ENCODE measurements at regions not wholly inside any gene's neighbourhood (a gene's known extent, or its start where the extent isn't known, plus 50 kb on each side); places are given as distances from the start of the nearest gene placed in this dataset.

DNA sequence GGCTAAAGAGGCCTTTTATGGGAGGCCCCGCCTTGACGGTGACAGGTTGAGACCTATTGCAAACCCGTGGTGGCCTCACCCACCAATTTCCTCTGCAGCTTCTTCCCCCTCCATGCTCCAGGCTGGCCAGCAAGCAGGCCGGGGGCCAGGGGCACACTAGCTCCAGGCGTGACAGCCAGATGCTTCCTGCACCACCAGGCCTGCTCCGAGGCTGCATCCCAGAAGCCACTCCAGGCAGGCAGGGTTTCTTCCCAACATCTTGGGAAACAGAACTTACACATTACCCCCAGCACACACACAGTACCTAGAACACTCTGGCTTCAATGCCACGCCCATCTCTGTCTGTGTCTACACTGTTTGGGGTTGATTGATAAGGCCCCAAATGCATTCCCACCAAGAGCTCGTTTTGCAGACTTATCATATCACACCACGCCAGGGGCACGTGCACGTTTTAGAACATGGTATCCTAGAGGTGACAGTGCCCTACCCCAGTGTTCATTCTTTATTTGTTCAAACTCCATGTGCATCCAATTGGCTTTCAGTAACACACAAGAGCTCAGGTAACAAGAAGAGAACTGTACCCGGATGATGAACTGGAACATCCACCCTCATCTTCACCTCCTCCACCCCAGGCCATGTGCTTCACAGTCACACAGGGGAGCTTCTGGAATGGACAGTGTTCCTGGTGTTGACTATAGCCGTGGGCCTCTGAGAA is 221.4 kb upstream of the RREB1 start:
- Histone ChIP-seq H2BK12ac (ENCODE audit: insufficient read length, low read depth, low read length) (no peak overlapping the region), H3K4ac (ENCODE audit: low read depth, low read length) (no peak overlapping the region), H4K8ac (replicated peaks; ENCODE audit: insufficient read length, low read depth, low read length) (no peak overlapping the region), H3K9ac (ENCODE audit: extremely low read depth, insufficient read length, low read length) (no peak overlapping the region), H3K23ac (ENCODE audit: insufficient read length, low read depth, low read length) (no peak overlapping the region), H3K56ac (ENCODE audit: insufficient read length, low read depth, low read length) (no peak overlapping the region), H3K79me1 (ENCODE audit: insufficient read depth, low read depth, low read length, poor library complexity, severe bottlenecking) (no peaks in the 10 kb centered on the region), H2AK5ac (ENCODE audit: insufficient read length, low read length) (no peak overlapping the region), H3K4me1 (ENCODE audit: insufficient read depth, low read length) (peaks cover 7% of the 10 kb centered on the region; the same call in 1 of the 2 replicates), H3K9me3 (ENCODE audit: control insufficient read depth, low read depth, low read length) (no peaks in the 10 kb centered on the region), H2BK20ac (ENCODE audit: low read depth, low read length, poor library complexity, severe bottlenecking) (no peak overlapping the region), H2BK5ac (ENCODE audit: insufficient read length, low read length) (no peak overlapping the region), H4K20me1 (ENCODE audit: control insufficient read depth, insufficient read depth, insufficient read length) (no peaks in the 10 kb centered on the region), H4K91ac (ENCODE audit: insufficient read length, low read depth, low read length) (no peak overlapping the region), H3K23me2 (ENCODE audit: insufficient read length, low read depth, low read length, poor library complexity, severe bottlenecking) (no peaks in the 10 kb centered on the region), H3K79me2 (ENCODE audit: insufficient read depth, low read length) (no peaks in the 10 kb centered on the region), H3T11ph (ENCODE audit: low read length) (no peak overlapping the region), H3K27ac (ENCODE audit: insufficient read length, low read depth, low read length) (no peak overlapping the region), H3K14ac (ENCODE audit: insufficient read depth, low read length) (no peak overlapping the region), H2AFZ (ENCODE audit: low read length) (no peak overlapping the region), H4K5ac (ENCODE audit: insufficient read length, low read depth, low read length) (no peak overlapping the region), H2BK15ac (ENCODE audit: low read depth, low read length) (no peak overlapping the region), H3K18ac (ENCODE audit: insufficient read length, low read depth, low read length) (no peak overlapping the region), H3K27me3 (ENCODE audit: insufficient read depth, low read length) (no peaks in the 10 kb centered on the region), H3K4me2 (ENCODE audit: insufficient read depth, insufficient read length, low read length) (no peak overlapping the region), H2BK120ac (ENCODE audit: low read depth, low read length, poor library complexity, severe bottlenecking) (no peak overlapping the region)
- peaks cover 24 to 27% of the 10 kb centered on the region in 2 experiments for H3K4me1 Mint-ChIP-seq
- peak overlapping the region in 1 of 2 experiments; percentile 20; a peak in 1 of 5 replicates for H3K4me3 Mint-ChIP-seq
- no peaks in the 10 kb centered on the region for H3K27me3 Mint-ChIP-seq (ENCODE audit: low read depth)
- H3K9me3 Mint-ChIP-seq: no peaks in the 10 kb centered on the region; a peak in 1 of 5 replicates
- no peak for DNase-seq
- peak overlapping the region in 1 of 3 experiments; percentile 75; a peak in 1 of 7 replicates for H3K27ac Mint-ChIP-seq
- no CpG with 5 or more reads among the region's 13 CpGs for WGBS (ENCODE audit: extremely low coverage, insufficient read length, low lambda C conversion rate)
- TF ChIP-seq CTCF (conservative IDR thresholded peaks at IDR 0.05): no peak
- no peaks in the 10 kb centered on the region for H3K36me3 Mint-ChIP-seq (ENCODE audit: insufficient read depth in 1 of 3, low read depth in 3 of 3)
